NT2/D1 (cell line): ENCODE measurements at regions not wholly inside any gene's neighbourhood (a gene's known extent, or its start where the extent isn't known, plus 50 kb on each side); places are given as distances from the start of the nearest gene placed in this dataset.
"Not testable (repeated sequence)": the region's sequence is repeated elsewhere in the genome, so short reads cannot be mapped to it uniquely, and the experiment has no call there.

ENCODE experiments used
- DNase-seq: peaks from one replicate; pipeline ENCODE4 v3.0.0-alpha.2; 2011; ENCODE audit warnings: low read depth, low spot score
- H3K27me3 ChIP-seq: 2 replicates; pipeline ENCODE4 v1.6.0; 2011; ENCODE audit warnings: mild to moderate bottlenecking; ENCODE audit not compliant: insufficient read length, insufficient read depth
- H3K36me3 ChIP-seq: 2 replicates; pipeline ENCODE4 v1.6.1; 2011; ENCODE audit warnings: mild to moderate bottlenecking, low read length, mixed read lengths; ENCODE audit not compliant: insufficient read depth, insufficient read length
- H3K4me1 ChIP-seq: 2 replicates; pipeline ENCODE4 v1.5.1; 2011; ENCODE audit not compliant: insufficient read depth, insufficient read length
- H3K4me3 ChIP-seq: 2 replicates; pipeline ENCODE4 v1.5.1; 2011; ENCODE audit warnings: low read depth; ENCODE audit not compliant: insufficient read length
- H3K9ac ChIP-seq: 2 replicates; pipeline ENCODE4 v1.6.0; 2011; ENCODE audit warnings: low read depth; ENCODE audit not compliant: insufficient read length
- H3K9me3 ChIP-seq: 2 replicates; pipeline ENCODE4 v1.5.1; 2011; ENCODE audit warnings: mild to moderate bottlenecking, low read length; ENCODE audit not compliant: insufficient read depth
- SUZ12 ChIP-seq: IDR thresholded peaks from 2 replicates; pipeline ENCODE4 v1.6.1; 2011; ENCODE audit not compliant: insufficient read length, insufficient read depth; ENCODE audit errors: extremely low read depth
- YY1 ChIP-seq: IDR thresholded peaks from 2 replicates; pipeline ENCODE4 v1.6.1; 2011; ENCODE audit not compliant: insufficient read length, insufficient read depth
- ZNF274 ChIP-seq: IDR thresholded peaks from 2 replicates; pipeline ENCODE4 v1.6.1; 2011; ENCODE audit warnings: mild to moderate bottlenecking, low read depth, low read length

- no peak for TF ChIP-seq YY1
- TF ChIP-seq ZNF274 = no peak
- no peak for TF ChIP-seq SUZ12
- Histone ChIP-seq H3K27me3 (no peaks in the 10 kb centered on the region), H3K9ac (no peak overlapping the region), H3K36me3 (no peaks in the 10 kb centered on the region), H3K4me1 (no peaks in the 10 kb centered on the region), H3K9me3 (peaks cover 26% of the 10 kb centered on the region), H3K4me3 (no peak overlapping the region)
- DNase-seq = no peak
These were observed 542.7 kb upstream of the LMO3 start for GRCh38 chr12:17148706-17149105.

- TF ChIP-seq SUZ12 (no peak), ZNF274 (no peak), YY1 (no peak)
- H3K36me3 ChIP-seq = no peaks in the 10 kb centered on the region
- H3K4me1 ChIP-seq = no peaks in the 10 kb centered on the region
- no peak overlapping the region for H3K9ac ChIP-seq
- H3K9me3 ChIP-seq = no peaks in the 10 kb centered on the region
- DNase-seq = no peak
- H3K4me3 ChIP-seq = no peak overlapping the region
- H3K27me3 ChIP-seq = no peaks in the 10 kb centered on the region
These were observed 536.9 kb upstream of the LMO3 start for GRCh38 chr12:17142856-17143255.

GRCh38 chr12:17139931-17140330 lies 534.0 kb upstream of the LMO3 start:
- no peak for TF ChIP-seq SUZ12
- TF ChIP-seq YY1 = no peak
- TF ChIP-seq ZNF274 = no peak
- Histone ChIP-seq H3K4me1 (no peaks in the 10 kb centered on the region), H3K9ac (no peak overlapping the region), H3K27me3 (no peaks in the 10 kb centered on the region), H3K9me3 (no peaks in the 10 kb centered on the region), H3K4me3 (no peak overlapping the region), H3K36me3 (no peaks in the 10 kb centered on the region)
- DNase-seq = no peak

GRCh38 chr12:17137396-17137795 lies 531.4 kb upstream of the LMO3 start:
- Histone ChIP-seq H3K9ac (no peak overlapping the region), H3K4me1 (no peaks in the 10 kb centered on the region), H3K9me3 (no peaks in the 10 kb centered on the region), H3K36me3 (no peaks in the 10 kb centered on the region), H3K4me3 (no peak overlapping the region), H3K27me3 (no peaks in the 10 kb centered on the region)
- TF ChIP-seq ZNF274 (no peak), SUZ12 (no peak), YY1 (no peak)
- DNase-seq = no peak

- DNase-seq = no peak
- Histone ChIP-seq H3K36me3 (no peaks in the 10 kb centered on the region), H3K4me3 (no peak overlapping the region), H3K9me3 (no peaks in the 10 kb centered on the region), H3K27me3 (no peaks in the 10 kb centered on the region), H3K9ac (no peak overlapping the region), H3K4me1 (no peaks in the 10 kb centered on the region)
- no peak for TF ChIP-seq ZNF274
- no peak for TF ChIP-seq SUZ12
- TF ChIP-seq YY1 = no peak
These were observed 528.4 kb upstream of the LMO3 start for GRCh38 chr12:17134315-17134714.

- Histone ChIP-seq H3K4me3 (no peak overlapping the region), H3K27me3 (no peaks in the 10 kb centered on the region), H3K9me3 (no peaks in the 10 kb centered on the region), H3K4me1 (no peaks in the 10 kb centered on the region), H3K9ac (no peak overlapping the region), H3K36me3 (no peaks in the 10 kb centered on the region)
- TF ChIP-seq YY1 (no peak), SUZ12 (no peak), ZNF274 (no peak)
- no peak for DNase-seq
These were observed 526.4 kb upstream of the LMO3 start for GRCh38 chr12:17132336-17132735.

GRCh38 chr12:17116538-17116937 lies 510.6 kb upstream of the LMO3 start:
- not testable (repeated sequence) for H3K36me3 ChIP-seq, H3K9ac ChIP-seq, H3K4me1 ChIP-seq, H3K4me3 ChIP-seq, DNase-seq, H3K27me3 ChIP-seq
- peaks cover 16% of the 10 kb centered on the region for H3K9me3 ChIP-seq

- Histone ChIP-seq H3K9me3 (peaks cover under 1% of the 10 kb centered on the region; the same call in 1 of the 2 replicates), H3K9ac (no peak overlapping the region), H3K4me3 (no peak overlapping the region), H3K27me3 (no peaks in the 10 kb centered on the region), H3K36me3 (no peaks in the 10 kb centered on the region), H3K4me1 (no peaks in the 10 kb centered on the region)
- TF ChIP-seq SUZ12 (no peak), ZNF274 (no peak), YY1 (no peak)
- DNase-seq = no peak
These were observed 504.4 kb upstream of the LMO3 start for GRCh38 chr12:17110316-17110715.
